ENCODE measurements at regions not wholly inside any gene's neighbourhood (a gene's known extent, or its start where the extent isn't known, plus 50 kb on each side); places are given as distances from the start of the nearest gene placed in this dataset.

DNA sequence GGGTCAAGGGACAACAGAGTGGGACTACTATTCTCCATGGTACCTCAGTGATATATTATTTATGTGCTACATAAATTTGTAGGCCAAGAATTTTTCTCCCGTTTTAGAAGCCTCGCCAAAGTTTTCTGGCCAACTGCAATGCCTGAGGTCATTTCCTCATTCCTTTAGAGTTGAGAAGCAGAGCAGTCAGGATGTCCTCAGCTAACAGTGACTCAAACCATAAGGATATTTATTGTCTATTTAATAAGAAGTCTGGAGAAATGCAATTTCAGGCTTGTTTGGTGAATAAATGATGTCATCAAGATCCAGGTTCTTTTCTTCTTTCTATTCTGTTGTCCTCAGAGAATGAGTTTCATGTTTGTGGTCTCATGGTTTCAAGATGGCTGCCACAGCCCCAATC, 91.0 kb downstream of the ADCYAP1 start:
- DNase-seq = peak; percentile 11
- TF ChIP-seq, protein P1, sequence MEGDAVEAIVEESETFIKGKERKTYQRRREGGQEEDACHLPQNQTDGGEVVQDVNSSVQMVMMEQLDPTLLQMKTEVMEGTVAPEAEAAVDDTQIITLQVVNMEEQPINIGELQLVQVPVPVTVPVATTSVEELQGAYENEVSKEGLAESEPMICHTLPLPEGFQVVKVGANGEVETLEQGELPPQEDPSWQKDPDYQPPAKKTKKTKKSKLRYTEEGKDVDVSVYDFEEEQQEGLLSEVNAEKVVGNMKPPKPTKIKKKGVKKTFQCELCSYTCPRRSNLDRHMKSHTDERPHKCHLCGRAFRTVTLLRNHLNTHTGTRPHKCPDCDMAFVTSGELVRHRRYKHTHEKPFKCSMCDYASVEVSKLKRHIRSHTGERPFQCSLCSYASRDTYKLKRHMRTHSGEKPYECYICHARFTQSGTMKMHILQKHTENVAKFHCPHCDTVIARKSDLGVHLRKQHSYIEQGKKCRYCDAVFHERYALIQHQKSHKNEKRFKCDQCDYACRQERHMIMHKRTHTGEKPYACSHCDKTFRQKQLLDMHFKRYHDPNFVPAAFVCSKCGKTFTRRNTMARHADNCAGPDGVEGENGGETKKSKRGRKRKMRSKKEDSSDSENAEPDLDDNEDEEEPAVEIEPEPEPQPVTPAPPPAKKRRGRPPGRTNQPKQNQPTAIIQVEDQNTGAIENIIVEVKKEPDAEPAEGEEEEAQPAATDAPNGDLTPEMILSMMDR (IDR thresholded peaks at IDR 0.05; ENCODE audit: low read depth, low read length, missing control alignments) = no peak
- Histone ChIP-seq H3K27ac (peak overlapping the region; percentile 55), H3K4me3 (ENCODE audit: low read depth, low read length) (no peak overlapping the region), H3K36me3 (replicated peaks) (no peaks in the 10 kb centered on the region), H3K27me3 (replicated peaks) (no peaks in the 10 kb centered on the region)
- in situ Hi-C loops (cut with HindIII; ENCODE audit: low pct_ligation_motif_present, low sequenced_read_pairs) = no loop called here

DNA sequence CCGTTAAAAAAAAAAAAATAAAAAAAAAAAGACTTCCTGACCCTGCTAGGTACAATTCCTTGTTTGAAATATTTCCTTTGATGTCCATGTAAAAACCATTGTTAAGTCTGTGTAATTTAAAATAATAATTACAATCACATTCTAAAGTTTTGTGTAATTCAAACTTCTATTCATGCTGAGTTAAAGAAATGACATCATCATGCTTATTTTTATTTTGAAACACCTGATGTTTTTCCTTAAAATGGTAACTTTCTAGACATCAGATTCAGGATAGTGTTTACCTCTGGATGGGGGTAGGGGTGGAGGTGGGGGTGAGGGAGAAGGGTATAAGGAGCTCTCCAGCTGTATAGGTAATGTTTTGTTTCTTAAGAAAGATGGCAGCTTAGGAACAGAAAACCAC, 92.8 kb downstream of the ADCYAP1 start:
- Histone ChIP-seq H3K4me3 (ENCODE audit: low read depth, low read length) (no peak overlapping the region), H3K27ac (no peak overlapping the region)
- TF ChIP-seq, protein P1 (IDR thresholded peaks at IDR 0.05; ENCODE audit: low read depth, low read length, missing control alignments) = no peak

DNA sequence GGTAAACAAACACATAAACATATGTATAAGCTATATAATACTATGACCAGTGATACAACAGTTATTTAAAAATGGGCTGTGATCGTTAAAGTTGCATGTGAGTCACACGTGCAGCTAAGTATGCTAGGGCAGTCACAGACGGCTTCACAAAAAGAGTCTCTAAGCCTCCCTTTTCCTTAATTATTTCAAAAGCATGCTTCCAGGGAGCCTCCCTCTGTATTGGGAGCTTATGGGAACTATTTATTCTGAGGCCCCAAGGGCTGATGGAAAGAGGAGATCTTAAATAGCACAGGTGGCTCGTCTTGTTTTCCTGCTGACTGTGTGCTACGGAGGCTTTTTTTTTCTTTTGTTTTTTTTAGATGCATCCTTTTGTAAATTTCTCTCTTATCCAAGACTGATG, 94.3 kb downstream of the ADCYAP1 start:
- no peak overlapping the region for H3K27ac ChIP-seq
- no peak overlapping the region for H3K4me3 ChIP-seq (ENCODE audit: low read depth, low read length)
- TF ChIP-seq, protein P1 (IDR thresholded peaks at IDR 0.05; ENCODE audit: low read depth, low read length, missing control alignments) = no peak
- no peaks in the 10 kb centered on the region for H3K36me3 ChIP-seq (replicated peaks)
- DNase-seq = no peak
- H3K27me3 ChIP-seq (replicated peaks) = no peaks in the 10 kb centered on the region
- in situ Hi-C loops (cut with HindIII; ENCODE audit: low pct_ligation_motif_present, low sequenced_read_pairs) = no loop called here

More for the DNA sequence above, 92.8 kb downstream of the ADCYAP1 start:
- no peaks in the 10 kb centered on the region for H3K36me3 ChIP-seq (replicated peaks)
- in situ Hi-C loops (cut with HindIII; ENCODE audit: low pct_ligation_motif_present, low sequenced_read_pairs) = no loop called here
- H3K27me3 ChIP-seq (replicated peaks) = no peaks in the 10 kb centered on the region
- DNase-seq = no peak

DNA sequence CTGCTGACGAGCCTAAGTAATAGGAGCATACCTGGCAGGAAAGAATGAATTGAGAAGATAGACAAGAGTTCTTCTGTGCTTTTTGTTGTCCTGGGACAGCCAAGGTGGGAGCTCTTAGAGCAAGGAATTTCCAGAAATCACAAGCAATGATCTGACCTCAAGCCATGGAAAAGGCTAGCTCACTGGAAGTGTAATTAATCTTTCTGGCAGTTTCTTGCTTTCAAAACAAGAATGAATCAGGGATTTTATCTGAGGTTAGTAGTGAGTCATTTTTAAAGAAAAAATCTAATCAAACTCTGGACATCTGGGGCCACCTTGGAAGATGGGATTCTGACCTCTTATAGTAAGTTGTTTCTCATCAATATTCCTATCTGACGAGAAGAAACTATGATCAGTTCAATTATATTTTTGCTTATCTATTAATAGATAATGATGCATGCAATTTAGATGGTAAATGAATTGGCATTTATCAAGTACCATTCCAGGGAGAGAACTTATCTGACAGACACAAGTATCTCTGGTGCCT, 98.0 kb downstream of the ADCYAP1 start:
- Histone ChIP-seq H3K27ac (no peak overlapping the region), H3K36me3 (replicated peaks) (no peaks in the 10 kb centered on the region), H3K4me3 (ENCODE audit: low read depth, low read length) (no peak overlapping the region), H3K27me3 (replicated peaks) (no peaks in the 10 kb centered on the region)
- DNase-seq = no peak
- in situ Hi-C loops (cut with HindIII; ENCODE audit: low pct_ligation_motif_present, low sequenced_read_pairs) = no loop called here
- TF ChIP-seq, protein P1 (IDR thresholded peaks at IDR 0.05; ENCODE audit: low read depth, low read length, missing control alignments) = no peak

DNA sequence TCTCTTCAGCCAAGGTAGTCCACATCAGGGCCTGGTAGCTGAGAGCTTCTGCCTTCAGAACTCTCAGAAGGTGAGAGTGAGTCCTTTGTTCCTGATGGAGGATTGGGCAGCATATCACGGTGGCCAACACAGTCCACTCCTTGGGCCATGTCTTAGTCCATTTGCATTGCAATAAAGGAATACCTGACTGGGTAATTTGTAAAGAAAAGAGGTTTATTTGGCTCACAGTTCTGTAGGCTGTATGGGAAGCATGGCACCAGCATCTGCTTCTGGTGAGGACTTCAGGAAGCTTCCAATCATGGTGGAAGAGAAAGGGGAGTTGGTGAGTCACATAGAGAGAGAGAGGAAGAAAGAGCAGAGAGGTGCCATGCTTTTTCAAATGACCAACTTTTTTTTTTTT, 98.8 kb downstream of the ADCYAP1 start:
- no peak overlapping the region for H3K4me3 ChIP-seq (ENCODE audit: low read depth, low read length)
- TF ChIP-seq, protein P1 (IDR thresholded peaks at IDR 0.05; ENCODE audit: low read depth, low read length, missing control alignments) = no peak
- in situ Hi-C loops (cut with HindIII; ENCODE audit: low pct_ligation_motif_present, low sequenced_read_pairs) = no loop called here
- no peak for DNase-seq
- no peaks in the 10 kb centered on the region for H3K36me3 ChIP-seq (replicated peaks)
- no peaks in the 10 kb centered on the region for H3K27me3 ChIP-seq (replicated peaks)
- H3K27ac ChIP-seq = no peak overlapping the region

DNA sequence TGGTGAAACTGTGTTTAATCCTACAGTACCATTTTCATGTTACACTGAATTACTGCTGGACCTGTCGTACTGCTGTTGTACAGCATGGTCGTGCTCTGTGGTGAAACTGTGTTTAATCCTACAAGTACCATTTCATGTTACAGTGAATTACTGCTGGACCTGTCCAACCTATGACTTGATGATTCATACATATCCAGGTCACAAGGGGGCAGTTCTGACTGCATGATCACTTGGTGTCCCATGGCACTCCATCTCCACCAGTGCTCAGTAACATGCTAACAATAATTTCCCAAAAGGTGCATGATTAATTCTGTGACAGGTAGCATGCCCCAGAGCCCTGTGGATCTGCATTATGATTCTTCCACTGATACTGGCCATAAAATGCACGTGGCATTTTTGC, 101.6 kb downstream of the ADCYAP1 start:
- DNase-seq = no peak
- H3K36me3 ChIP-seq (replicated peaks) = no peaks in the 10 kb centered on the region
- TF ChIP-seq, protein P1 (IDR thresholded peaks at IDR 0.05; ENCODE audit: low read depth, low read length, missing control alignments) = no peak
- no peaks in the 10 kb centered on the region for H3K27me3 ChIP-seq (replicated peaks)
- no peak overlapping the region for H3K27ac ChIP-seq
- in situ Hi-C loops (cut with HindIII; ENCODE audit: low pct_ligation_motif_present, low sequenced_read_pairs) = no loop called here
- H3K4me3 ChIP-seq (ENCODE audit: low read depth, low read length) = no peak overlapping the region
